Uterus (tissue), 2 donors: ENCODE measurements at regions not wholly inside any gene's neighbourhood (a gene's known extent, or its start where the extent isn't known, plus 50 kb on each side); places are given as distances from the start of the nearest gene placed in this dataset.

Experiments
- POLR2A ChIP-seq, 2 donors: fragments of 450-650 bp; IDR thresholded peaks; one replicate each; pipeline ENCODE4 v1.6.1; 2016; ENCODE audit warnings: antibody characterized with exemption in 2 of 2, mild to moderate bottlenecking in 1 of 2, moderate library complexity in 1 of 2
- TF ChIP-seq, protein P1 (sequence below), 4 experiments: fragments of 200-600 bp in 2 of 4; fragments of 450-650 bp in 2 of 4; sonication (generic) in 2 of 4; IDR thresholded peaks; one replicate each; pipeline ENCODE4 v1.5.1; 2016 to 2019; ENCODE audit warnings: antibody characterized with exemption in 4 of 4, mild to moderate bottlenecking in 2 of 4, moderate library complexity in 1 of 4

DNA sequence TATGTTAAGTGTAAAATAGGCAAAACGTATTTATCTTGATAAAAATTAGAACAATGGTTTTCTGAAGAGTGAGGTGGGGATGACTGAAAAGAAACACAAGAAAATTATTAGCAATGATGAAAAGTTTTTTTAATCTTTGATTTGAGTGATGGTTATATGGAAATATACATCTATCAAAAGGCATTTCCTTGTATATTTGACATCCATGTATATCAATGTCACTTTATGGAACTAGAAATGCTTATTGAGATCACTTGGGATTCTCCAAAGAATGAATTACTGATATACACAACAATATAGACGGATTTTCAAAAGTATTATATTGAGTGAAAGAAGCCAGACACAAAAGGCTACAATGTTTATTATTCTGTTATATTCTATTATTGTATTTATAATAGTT, 1042.0 kb upstream of the POT1 start:
- TF ChIP-seq POLR2A (IDR thresholded peaks at IDR 0.05): no peak
- TF ChIP-seq, protein P1, sequence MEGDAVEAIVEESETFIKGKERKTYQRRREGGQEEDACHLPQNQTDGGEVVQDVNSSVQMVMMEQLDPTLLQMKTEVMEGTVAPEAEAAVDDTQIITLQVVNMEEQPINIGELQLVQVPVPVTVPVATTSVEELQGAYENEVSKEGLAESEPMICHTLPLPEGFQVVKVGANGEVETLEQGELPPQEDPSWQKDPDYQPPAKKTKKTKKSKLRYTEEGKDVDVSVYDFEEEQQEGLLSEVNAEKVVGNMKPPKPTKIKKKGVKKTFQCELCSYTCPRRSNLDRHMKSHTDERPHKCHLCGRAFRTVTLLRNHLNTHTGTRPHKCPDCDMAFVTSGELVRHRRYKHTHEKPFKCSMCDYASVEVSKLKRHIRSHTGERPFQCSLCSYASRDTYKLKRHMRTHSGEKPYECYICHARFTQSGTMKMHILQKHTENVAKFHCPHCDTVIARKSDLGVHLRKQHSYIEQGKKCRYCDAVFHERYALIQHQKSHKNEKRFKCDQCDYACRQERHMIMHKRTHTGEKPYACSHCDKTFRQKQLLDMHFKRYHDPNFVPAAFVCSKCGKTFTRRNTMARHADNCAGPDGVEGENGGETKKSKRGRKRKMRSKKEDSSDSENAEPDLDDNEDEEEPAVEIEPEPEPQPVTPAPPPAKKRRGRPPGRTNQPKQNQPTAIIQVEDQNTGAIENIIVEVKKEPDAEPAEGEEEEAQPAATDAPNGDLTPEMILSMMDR (IDR thresholded peaks at IDR 0.05): no peak
